ENCODE measurements at regions not wholly inside any gene's neighbourhood (a gene's known extent, or its start where the extent isn't known, plus 50 kb on each side); places are given as distances from the start of the nearest gene placed in this dataset.

GRCh38 chr6:54009052-54009654 is 102.1 kb upstream of the MLIP start:
- no peak for DNase-seq (ENCODE audit: low spot score)

GRCh38 chr6:54010340-54011276 is 100.6 kb upstream of the MLIP start:
- no peak for DNase-seq (ENCODE audit: low spot score)

GRCh38 chr6:54011277-54011648 is 100.0 kb upstream of the MLIP start:
- DNase-seq (ENCODE audit: low spot score), result no peak

GRCh38 chr6:54013966-54014365 is 97.3 kb upstream of the MLIP start:
- no peak for DNase-seq (ENCODE audit: low spot score)

- no peak for DNase-seq (ENCODE audit: low spot score)
Observed at GRCh38 chr6:54014440-54014839, 96.8 kb upstream of the MLIP start.

- no peak for DNase-seq (ENCODE audit: low spot score)
Observed at GRCh38 chr6:54017877-54018276, 93.4 kb upstream of the MLIP start.

- DNase-seq (ENCODE audit: low spot score), result no peak
Observed at GRCh38 chr6:54018722-54019121, 92.5 kb upstream of the MLIP start.

GRCh38 chr6:54019860-54020259 is 91.4 kb upstream of the MLIP start:
- no peak for DNase-seq (ENCODE audit: low spot score)

- DNase-seq (ENCODE audit: low spot score), result no peak
Observed at GRCh38 chr6:54020334-54020733, 90.9 kb upstream of the MLIP start.

- DNase-seq (ENCODE audit: low spot score), result no peak
Observed at GRCh38 chr6:54026652-54027400, 84.4 kb upstream of the MLIP start.

GRCh38 chr6:54028170-54028569 is 83.1 kb upstream of the MLIP start:
- no peak for DNase-seq (ENCODE audit: low spot score)

GRCh38 chr6:54029187-54029586 is 82.1 kb upstream of the MLIP start:
- no peak for DNase-seq (ENCODE audit: low spot score)

- DNase-seq (ENCODE audit: low spot score), result no peak
Observed at GRCh38 chr6:54031169-54031568, 80.1 kb upstream of the MLIP start.

GRCh38 chr6:54037277-54037779 is 73.9 kb upstream of the MLIP start:
- DNase-seq (ENCODE audit: low spot score), result peak; percentile 45

- no peak for DNase-seq (ENCODE audit: low spot score)
Observed at GRCh38 chr6:54040545-54040944, 70.7 kb upstream of the MLIP start.

GRCh38 chr6:54041239-54041638 is 70.0 kb upstream of the MLIP start:
- DNase-seq (ENCODE audit: low spot score), result no peak

GRCh38 chr6:54043360-54043759 is 67.9 kb upstream of the MLIP start:
- DNase-seq (ENCODE audit: low spot score), result no peak

- no peak for DNase-seq (ENCODE audit: low spot score)
Observed at GRCh38 chr6:54044059-54044458, 67.2 kb upstream of the MLIP start.

- no peak for DNase-seq (ENCODE audit: low spot score)
Observed at GRCh38 chr6:54048782-54049181, 62.5 kb upstream of the MLIP start.

- DNase-seq (ENCODE audit: low spot score), result no peak
Observed at GRCh38 chr6:54050750-54051149, 60.5 kb upstream of the MLIP start.

- peak; percentile 98 for DNase-seq (ENCODE audit: low spot score)
Observed at GRCh38 chr6:54053881-54054391, 57.3 kb upstream of the MLIP start.

GRCh38 chr6:54056105-54056504 is 55.1 kb upstream of the MLIP start:
- no peak for DNase-seq (ENCODE audit: low spot score)

All from H4 (cell line).